ENCODE measurements at regions not wholly inside any gene's neighbourhood (a gene's known extent, or its start where the extent isn't known, plus 50 kb on each side); places are given as distances from the start of the nearest gene placed in this dataset.

DNA sequence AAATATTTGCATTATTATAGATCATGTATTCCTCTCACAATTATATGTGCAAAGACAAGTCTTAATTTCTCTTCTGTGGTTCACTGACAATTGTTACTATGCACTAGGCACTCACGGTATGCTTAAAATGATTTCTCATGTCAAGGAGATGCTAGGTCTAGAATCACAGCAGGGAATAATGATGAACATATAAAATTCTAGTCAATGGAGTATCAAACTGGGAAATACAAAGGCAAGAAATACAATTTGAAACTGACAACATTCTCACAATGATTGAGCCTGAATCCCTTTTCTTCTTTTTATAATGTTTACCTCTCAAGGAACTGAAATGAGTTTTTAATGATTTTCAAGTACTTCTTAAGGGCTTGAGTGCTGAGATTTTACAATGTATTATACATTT is 302.3 kb upstream of the GRAMD2B start:
- H3K4me1 Mint-ChIP-seq (ENCODE audit: low read depth): no peaks in the 10 kb centered on the region
- ChIA-PET CTCF (no interaction called here), POLR2A (no interaction called here)
- Histone ChIP-seq H3K27ac (ENCODE audit: low read depth in 1 of 2, low read length in 2 of 2) (no peak overlapping the region), H3K4me1 (ENCODE audit: insufficient read depth, low read length) (no peaks in the 10 kb centered on the region), H3K9me3 (ENCODE audit: control insufficient read depth in 1 of 2, insufficient read depth in 1 of 2, low read length in 2 of 2) (peaks cover 0 to 3% of the 10 kb centered on the region in 2 experiments), H3K36me3 (ENCODE audit: insufficient read depth, low read length) (no peaks in the 10 kb centered on the region), H3K27me3 (ENCODE audit: control insufficient read depth in 1 of 2, insufficient read depth in 2 of 2, low read length in 2 of 2) (no peaks in the 10 kb centered on the region), H3K4me3 (ENCODE audit: low read length) (no peak overlapping the region)
- H3K36me3 Mint-ChIP-seq (ENCODE audit: low read depth): no peaks in the 10 kb centered on the region
- peaks cover 7% of the 10 kb centered on the region for H3K9me3 Mint-ChIP-seq
- no peak overlapping the region for H3K4me3 Mint-ChIP-seq
- DNase-seq (no peak), ATAC-seq (ENCODE audit: poor library complexity) (no peak)
- H3K27me3 Mint-ChIP-seq: no peaks in the 10 kb centered on the region
- no peak overlapping the region for H3K27ac Mint-ChIP-seq
- intact Hi-C loops (cut with DNase I, micrococcal nuclease): no loop called here
- TF ChIP-seq, protein P1, sequence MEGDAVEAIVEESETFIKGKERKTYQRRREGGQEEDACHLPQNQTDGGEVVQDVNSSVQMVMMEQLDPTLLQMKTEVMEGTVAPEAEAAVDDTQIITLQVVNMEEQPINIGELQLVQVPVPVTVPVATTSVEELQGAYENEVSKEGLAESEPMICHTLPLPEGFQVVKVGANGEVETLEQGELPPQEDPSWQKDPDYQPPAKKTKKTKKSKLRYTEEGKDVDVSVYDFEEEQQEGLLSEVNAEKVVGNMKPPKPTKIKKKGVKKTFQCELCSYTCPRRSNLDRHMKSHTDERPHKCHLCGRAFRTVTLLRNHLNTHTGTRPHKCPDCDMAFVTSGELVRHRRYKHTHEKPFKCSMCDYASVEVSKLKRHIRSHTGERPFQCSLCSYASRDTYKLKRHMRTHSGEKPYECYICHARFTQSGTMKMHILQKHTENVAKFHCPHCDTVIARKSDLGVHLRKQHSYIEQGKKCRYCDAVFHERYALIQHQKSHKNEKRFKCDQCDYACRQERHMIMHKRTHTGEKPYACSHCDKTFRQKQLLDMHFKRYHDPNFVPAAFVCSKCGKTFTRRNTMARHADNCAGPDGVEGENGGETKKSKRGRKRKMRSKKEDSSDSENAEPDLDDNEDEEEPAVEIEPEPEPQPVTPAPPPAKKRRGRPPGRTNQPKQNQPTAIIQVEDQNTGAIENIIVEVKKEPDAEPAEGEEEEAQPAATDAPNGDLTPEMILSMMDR (IDR thresholded peaks at IDR 0.05): no peak

DNA sequence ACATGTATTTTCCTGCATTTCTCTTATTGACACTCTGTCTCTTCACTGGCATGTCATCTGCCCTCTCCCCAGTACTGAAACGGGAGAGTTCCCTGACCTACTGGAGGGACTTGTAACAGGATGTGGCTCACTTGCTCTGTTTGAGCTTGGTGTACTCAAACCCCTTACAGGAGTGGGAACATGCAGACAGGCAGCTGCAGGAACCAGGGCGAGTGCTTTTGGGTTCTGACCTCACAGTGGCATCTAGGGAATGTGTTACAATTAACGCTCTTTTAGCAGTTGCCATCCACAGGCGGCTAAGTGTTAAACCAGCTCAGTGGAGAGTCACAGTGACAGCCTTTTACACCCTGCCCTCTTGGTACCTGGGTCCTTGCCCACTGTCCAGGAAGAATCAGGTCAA is 300.3 kb upstream of the GRAMD2B start:
- ChIA-PET POLR2A (no interaction called here), CTCF (no interaction called here)
- H3K27ac ChIP-seq (ENCODE audit: low read depth in 1 of 2, low read length in 2 of 2): no peak overlapping the region
- Mint-ChIP-seq H3K27me3 (no peaks in the 10 kb centered on the region), H3K36me3 (ENCODE audit: low read depth) (no peaks in the 10 kb centered on the region), H3K4me3 (no peak overlapping the region), H3K9me3 (peaks cover 6% of the 10 kb centered on the region), H3K27ac (no peak overlapping the region), H3K4me1 (ENCODE audit: low read depth) (no peaks in the 10 kb centered on the region)
- DNase-seq: no peak
- TF ChIP-seq, protein P1 (IDR thresholded peaks at IDR 0.05): no peak
- no peak for ATAC-seq (ENCODE audit: poor library complexity)
- peaks cover 0 to 3% of the 10 kb centered on the region in 2 experiments for H3K9me3 ChIP-seq (ENCODE audit: control insufficient read depth in 1 of 2, insufficient read depth in 1 of 2, low read length in 2 of 2)
- no peak overlapping the region for H3K4me3 ChIP-seq (ENCODE audit: low read length)
- H3K27me3 ChIP-seq (ENCODE audit: control insufficient read depth in 1 of 2, insufficient read depth in 2 of 2, low read length in 2 of 2): no peaks in the 10 kb centered on the region
- no peaks in the 10 kb centered on the region for H3K4me1 ChIP-seq (ENCODE audit: insufficient read depth, low read length)
- intact Hi-C loops (cut with DNase I, micrococcal nuclease): no loop called here
- H3K36me3 ChIP-seq (ENCODE audit: insufficient read depth, low read length): no peaks in the 10 kb centered on the region

DNA sequence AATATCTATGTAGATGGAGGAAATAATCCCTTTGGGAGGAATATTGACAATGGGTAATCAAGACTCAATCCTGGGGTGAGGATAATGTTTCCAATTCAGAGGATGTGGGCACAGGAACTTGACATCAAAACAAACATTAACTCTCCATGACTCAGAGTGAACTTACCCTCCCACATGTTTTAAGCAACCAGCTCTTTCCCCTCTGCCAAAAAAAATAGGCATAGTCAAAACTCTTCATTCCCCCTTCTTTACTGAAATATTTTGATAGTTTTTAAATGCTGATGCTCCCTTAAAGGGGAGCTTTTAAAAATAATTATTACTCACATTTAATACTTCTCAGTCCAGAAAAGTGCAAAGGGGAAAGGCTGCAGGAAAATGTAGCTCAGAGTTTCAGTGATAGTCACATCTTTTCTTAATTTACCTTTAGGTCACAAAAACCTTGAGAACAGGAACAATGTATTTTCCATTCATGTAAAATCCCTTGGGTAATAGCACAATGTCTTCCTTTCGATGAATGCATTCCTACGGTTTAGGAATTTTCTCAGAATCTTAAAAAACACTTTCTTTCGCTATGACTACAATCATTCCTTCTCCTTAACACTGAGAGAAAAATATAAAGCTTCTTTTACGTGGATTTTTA is 298.4 kb upstream of the GRAMD2B start:
- no peak overlapping the region for H3K27ac ChIP-seq (ENCODE audit: low read depth in 1 of 2, low read length in 2 of 2)
- DNase-seq (no peak), ATAC-seq (ENCODE audit: poor library complexity) (no peak)
- ChIA-PET POLR2A (no interaction called here), CTCF (no interaction called here)
- Mint-ChIP-seq H3K9me3 (peaks cover 2% of the 10 kb centered on the region), H3K36me3 (ENCODE audit: low read depth) (no peaks in the 10 kb centered on the region), H3K27me3 (no peaks in the 10 kb centered on the region), H3K4me3 (no peak overlapping the region), H3K27ac (no peak overlapping the region), H3K4me1 (ENCODE audit: low read depth) (no peaks in the 10 kb centered on the region)
- intact Hi-C loops (cut with DNase I, micrococcal nuclease): no loop called here
- TF ChIP-seq, protein P1 (IDR thresholded peaks at IDR 0.05): no peak
- H3K36me3 ChIP-seq (ENCODE audit: insufficient read depth, low read length): no peaks in the 10 kb centered on the region
- H3K4me3 ChIP-seq (ENCODE audit: low read length): no peak overlapping the region
- H3K9me3 ChIP-seq (ENCODE audit: control insufficient read depth in 1 of 2, insufficient read depth in 1 of 2, low read length in 2 of 2): peaks cover 0 to 8% of the 10 kb centered on the region in 2 experiments
- no peaks in the 10 kb centered on the region for H3K27me3 ChIP-seq (ENCODE audit: control insufficient read depth in 1 of 2, insufficient read depth in 2 of 2, low read length in 2 of 2)
- H3K4me1 ChIP-seq (ENCODE audit: insufficient read depth, low read length): no peaks in the 10 kb centered on the region

Measured in CD4-positive, alpha-beta T cell (primary cell).